ENCODE measurements at regions not wholly inside any gene's neighbourhood (a gene's known extent, or its start where the extent isn't known, plus 50 kb on each side); places are given as distances from the start of the nearest gene placed in this dataset.

- H3K27ac Mint-ChIP-seq, result 0 out of 7 replicates have a peak overlapping the region, but pooled peaks of 1 of the 3 experiments have one; percentile 16
- H3K4me1 Mint-ChIP-seq, result peaks cover 26 to 27% of the 10 kb centered on the region in 2 experiments
- H3K9me3 Mint-ChIP-seq, result no peaks in the 10 kb centered on the region
- no peak overlapping the region for H2BK5ac ChIP-seq (ENCODE audit: insufficient read length, low read length)
- no peak overlapping the region for H2AFZ ChIP-seq (ENCODE audit: low read length)
- no peak overlapping the region for H2BK20ac ChIP-seq (ENCODE audit: low read depth, low read length, poor library complexity, severe bottlenecking)
- H4K91ac ChIP-seq (ENCODE audit: insufficient read length, low read depth, low read length), result no peak overlapping the region
- no peak overlapping the region for H2BK12ac ChIP-seq (ENCODE audit: insufficient read length, low read depth, low read length)
- H3K14ac ChIP-seq (ENCODE audit: insufficient read depth, low read length), result no peak overlapping the region
- H3K9me3 ChIP-seq (ENCODE audit: control insufficient read depth, low read depth, low read length), result no peaks in the 10 kb centered on the region
- no peaks in the 10 kb centered on the region for H3K79me2 ChIP-seq (ENCODE audit: insufficient read depth, low read length)
- H3K27ac ChIP-seq (ENCODE audit: insufficient read length, low read depth, low read length), result no peak overlapping the region
- no peak overlapping the region for H2BK120ac ChIP-seq (ENCODE audit: low read depth, low read length, poor library complexity, severe bottlenecking)
- H3T11ph ChIP-seq (ENCODE audit: low read length), result no peak overlapping the region
- H2BK15ac ChIP-seq (ENCODE audit: low read depth, low read length), result no peak overlapping the region
- H2AK5ac ChIP-seq (ENCODE audit: insufficient read length, low read length), result no peak overlapping the region
- H3K9ac ChIP-seq (ENCODE audit: extremely low read depth, insufficient read length, low read length), result no peak overlapping the region
- H3K27me3 Mint-ChIP-seq (ENCODE audit: low read depth), result no peaks in the 10 kb centered on the region
- H3K4ac ChIP-seq (ENCODE audit: low read depth, low read length), result no peak overlapping the region
- H4K20me1 ChIP-seq (ENCODE audit: control insufficient read depth, insufficient read depth, insufficient read length), result no peaks in the 10 kb centered on the region
- no peaks in the 10 kb centered on the region for H3K36me3 Mint-ChIP-seq (ENCODE audit: insufficient read depth in 1 of 3, low read depth in 3 of 3)
- no peak overlapping the region for H3K18ac ChIP-seq (ENCODE audit: insufficient read length, low read depth, low read length)
- H4K8ac ChIP-seq (replicated peaks; ENCODE audit: insufficient read length, low read depth, low read length), result no peak overlapping the region
- DNase-seq, result no peak
- no peaks in the 10 kb centered on the region for H3K27me3 ChIP-seq (ENCODE audit: insufficient read depth, low read length)
- no peak overlapping the region for H3K4me3 Mint-ChIP-seq
- H4K5ac ChIP-seq (ENCODE audit: insufficient read length, low read depth, low read length), result no peak overlapping the region
- H3K56ac ChIP-seq (ENCODE audit: insufficient read length, low read depth, low read length), result no peak overlapping the region
- peaks cover 24% of the 10 kb centered on the region for H3K4me1 ChIP-seq (ENCODE audit: insufficient read depth, low read length)
- H3K79me1 ChIP-seq (ENCODE audit: insufficient read depth, low read depth, low read length, poor library complexity, severe bottlenecking), result no peaks in the 10 kb centered on the region
- no peaks in the 10 kb centered on the region for H3K23me2 ChIP-seq (ENCODE audit: insufficient read length, low read depth, low read length, poor library complexity, severe bottlenecking)
- no peak overlapping the region for H3K4me2 ChIP-seq (ENCODE audit: insufficient read depth, insufficient read length, low read length)
- no peak for TF ChIP-seq CTCF (conservative IDR thresholded peaks at IDR 0.05)
- H3K23ac ChIP-seq (ENCODE audit: insufficient read length, low read depth, low read length), result no peak overlapping the region
- no CpG with 5 or more reads among the region's 8 CpGs for WGBS (ENCODE audit: extremely low coverage, insufficient read length, low lambda C conversion rate)
Measured at GRCh38 chr16:22638393-22639206, 127.9 kb downstream of the NPIPB5 start.
